ENCODE measurements at regions not wholly inside any gene's neighbourhood (a gene's known extent, or its start where the extent isn't known, plus 50 kb on each side); places are given as distances from the start of the nearest gene placed in this dataset.
"Not testable (repeated sequence)": the region's sequence is repeated elsewhere in the genome, so short reads cannot be mapped to it uniquely, and the experiment has no call there.

DNA sequence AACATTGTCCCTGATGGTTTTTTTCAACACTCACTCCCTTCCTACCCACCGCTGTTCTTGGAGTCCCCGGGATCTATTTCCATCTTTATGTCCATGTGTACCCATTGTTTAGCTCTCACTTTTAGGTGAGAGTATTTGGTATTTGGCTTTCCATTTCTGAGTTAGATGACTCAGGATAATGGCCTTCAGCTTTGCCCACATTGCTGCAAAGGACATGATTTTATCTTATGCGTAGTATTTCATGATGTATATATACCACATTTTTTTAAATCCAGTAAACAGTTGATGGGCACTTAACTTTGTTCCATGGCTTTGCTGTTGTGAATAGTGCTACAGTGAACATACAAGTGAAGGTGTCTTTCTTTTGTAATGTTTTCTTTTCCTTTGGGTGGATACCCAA is 123.5 kb upstream of the KITLG start:
- no peak for DNase-seq (ENCODE audit: low spot score)

DNA sequence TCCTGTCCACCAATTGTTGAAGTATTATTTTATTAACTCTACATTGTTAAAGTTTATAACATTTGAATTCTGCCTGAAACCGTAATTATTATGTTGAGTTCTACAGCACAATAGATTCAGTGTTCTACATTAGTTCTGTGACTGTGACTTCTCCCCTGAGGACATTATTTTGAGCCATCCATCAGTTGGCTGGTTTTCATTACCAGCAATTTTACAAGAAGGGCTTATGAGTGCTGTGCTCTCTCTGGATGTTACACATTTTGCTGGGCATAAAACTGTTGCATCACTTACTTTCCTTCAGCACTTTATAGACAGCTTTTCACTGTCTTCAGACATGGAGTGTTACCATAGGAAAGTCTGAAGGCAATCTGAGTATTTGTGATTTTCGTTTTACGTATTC is 118.2 kb upstream of the KITLG start:
- no peak for DNase-seq (ENCODE audit: low spot score)

DNA sequence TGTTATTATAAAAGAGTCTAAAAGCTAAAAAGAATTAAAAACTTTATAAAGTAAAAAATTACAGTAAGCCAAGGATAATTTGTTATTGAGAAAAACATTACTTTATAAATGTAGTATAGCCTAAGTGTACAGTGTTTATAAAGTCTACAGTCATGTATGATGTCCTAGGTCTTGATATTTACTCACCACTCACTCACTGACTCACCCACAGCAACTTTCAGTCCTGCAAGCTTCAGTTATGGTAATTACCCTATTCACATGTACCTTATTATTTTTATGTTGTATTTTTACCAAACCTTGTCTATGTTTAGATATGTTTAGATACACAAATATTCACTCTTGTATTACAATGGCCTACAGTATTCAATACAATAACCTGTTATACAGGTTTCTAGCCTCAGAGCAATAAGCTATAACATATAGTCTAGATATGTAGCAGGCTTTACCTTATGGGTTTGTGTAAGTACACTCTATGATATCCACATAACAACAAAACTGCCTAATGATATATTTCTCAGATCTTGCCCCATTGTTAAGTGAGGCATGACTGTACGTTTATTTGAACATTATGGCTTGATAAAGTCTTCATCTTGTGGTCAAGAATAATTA is 113.7 kb upstream of the KITLG start:
- no peak for DNase-seq (ENCODE audit: low spot score)

DNA sequence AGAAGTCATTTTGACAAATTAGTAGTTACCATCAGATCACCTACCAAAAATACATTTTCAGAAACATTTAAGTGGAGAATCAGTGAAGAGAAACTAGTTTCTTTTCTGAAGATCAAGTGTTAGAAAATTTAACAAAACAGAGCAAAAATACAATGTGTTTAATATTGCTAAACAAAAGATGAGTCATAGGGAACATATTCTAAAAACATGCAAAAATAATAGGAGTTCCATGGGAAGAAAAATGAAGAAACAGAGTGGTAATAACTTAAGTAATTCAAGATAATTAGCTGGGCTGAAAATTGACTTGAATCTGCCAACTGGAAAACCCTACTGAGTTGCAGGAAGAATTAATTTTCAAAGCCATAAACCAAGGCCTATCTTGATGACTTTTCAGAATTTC is 111.5 kb upstream of the KITLG start:
- no peak for DNase-seq (ENCODE audit: low spot score)

DNA sequence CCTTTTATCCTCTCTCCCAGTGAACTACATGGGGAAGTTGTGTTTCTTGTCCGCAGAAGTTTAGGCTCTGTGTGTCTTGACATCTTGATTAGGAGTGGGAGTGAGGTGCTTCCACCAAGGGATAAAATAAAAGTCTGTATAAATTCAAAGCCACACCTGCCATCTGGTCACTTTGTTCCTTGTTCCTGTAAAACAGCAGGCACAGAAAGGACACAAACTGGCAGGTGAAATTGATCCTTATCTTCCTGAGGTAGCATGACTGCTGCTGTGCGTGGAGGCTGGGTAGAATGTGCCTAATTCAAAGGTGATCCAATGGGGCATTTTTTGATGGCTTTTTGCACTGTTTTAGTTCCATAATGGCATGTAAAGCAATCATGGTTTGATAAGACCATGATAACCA is 104.3 kb upstream of the KITLG start:
- no peak for DNase-seq (ENCODE audit: low spot score)

DNA sequence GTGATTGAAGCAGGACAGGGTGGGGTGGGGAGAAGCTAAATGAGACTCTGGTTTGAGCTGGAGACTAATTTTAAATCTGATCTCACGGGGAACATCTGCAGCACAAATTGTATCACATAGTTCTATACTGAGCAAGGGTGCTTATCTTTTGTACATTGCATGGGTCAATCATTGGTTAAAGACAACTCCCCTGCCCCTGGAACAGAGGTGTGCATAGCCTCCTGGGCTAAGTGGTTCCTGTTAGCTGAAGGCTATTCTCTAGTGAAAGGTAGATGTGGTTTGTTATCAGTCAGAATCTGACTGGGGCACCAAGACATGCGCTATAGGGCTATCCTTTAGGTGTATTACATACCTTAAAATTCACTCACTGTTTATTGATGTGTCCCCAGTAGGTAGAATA is 103.9 kb upstream of the KITLG start:
- DNase-seq (ENCODE audit: low spot score): no peak

DNA sequence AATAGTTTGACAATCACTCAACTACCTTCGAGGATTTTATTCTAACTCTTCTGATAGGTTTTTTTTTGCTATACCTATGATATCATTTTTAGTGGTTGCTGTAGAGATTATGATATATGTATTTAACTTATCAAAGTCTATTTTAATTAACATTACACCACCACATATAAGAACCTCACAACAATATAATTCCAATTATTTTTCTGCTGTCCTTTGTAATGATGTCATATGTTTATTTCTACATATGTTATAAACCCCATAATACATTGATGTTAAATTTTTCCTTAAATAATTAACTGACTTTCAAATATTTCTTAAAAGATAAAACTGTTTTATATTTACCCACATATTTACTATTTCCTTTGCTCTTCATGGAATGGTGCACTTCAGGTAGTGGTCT is 103.4 kb upstream of the KITLG start:
- no peak for DNase-seq (ENCODE audit: low spot score)

DNA sequence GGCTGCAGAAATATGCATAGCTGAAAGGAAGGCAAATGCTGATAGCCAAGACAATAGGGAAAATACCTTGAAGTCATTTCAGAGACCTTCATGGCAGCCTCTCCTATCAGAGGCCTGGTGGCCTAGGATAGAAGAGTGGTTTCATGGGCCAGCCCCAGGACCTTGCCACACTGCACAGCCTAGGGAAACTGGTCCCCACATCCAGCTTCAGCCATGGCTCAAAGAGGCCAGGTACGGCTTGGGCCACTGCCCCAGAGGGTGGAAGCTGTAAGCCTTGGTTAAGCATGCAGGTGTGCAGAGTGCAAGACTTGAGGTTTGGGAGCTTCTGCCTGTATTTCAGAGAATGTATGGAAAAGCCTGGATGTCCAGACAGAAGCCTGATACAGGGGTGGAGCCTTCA is 101.0 kb upstream of the KITLG start:
- no peak for DNase-seq (ENCODE audit: low spot score)

DNA sequence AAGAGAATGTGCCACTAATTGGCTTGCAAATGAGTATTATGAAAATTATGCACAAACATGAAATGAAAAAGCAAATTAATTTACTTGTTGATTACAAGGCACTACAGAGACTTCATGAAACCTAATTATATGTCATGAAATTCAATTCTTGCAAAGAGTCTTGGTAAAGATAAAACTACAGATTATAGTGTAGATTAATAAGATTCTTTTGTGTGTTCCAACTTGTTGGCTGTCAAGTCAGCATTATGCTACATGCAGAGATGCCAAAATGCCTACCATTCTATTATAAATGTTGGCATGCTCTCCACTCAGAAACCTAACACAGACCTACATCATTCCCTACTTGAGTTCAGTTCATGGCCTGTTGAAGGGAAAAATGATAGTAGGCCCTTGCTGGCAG is 97.2 kb upstream of the KITLG start:
- no peak for DNase-seq (ENCODE audit: low spot score)

DNA sequence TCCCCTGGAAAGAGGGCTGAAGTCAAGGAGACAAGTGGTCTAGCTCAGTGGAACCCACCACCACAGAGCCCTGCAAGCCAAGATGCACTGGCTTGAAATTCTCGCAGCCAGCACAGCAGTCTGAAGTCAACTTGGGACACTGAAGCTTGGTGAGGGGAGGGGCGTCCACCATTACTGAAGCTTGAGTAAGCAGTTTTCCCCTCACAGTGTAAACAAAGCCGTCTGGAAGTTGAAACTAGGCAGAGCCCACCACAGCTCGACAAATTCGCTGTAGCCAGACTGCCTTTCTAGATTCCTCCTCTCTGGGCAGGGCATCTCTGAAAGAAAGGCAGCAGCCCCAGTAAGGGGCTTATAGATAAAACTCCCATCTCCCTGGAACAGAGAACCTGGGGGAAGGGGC is 87.3 kb upstream of the KITLG start:
- not testable (repeated sequence) for DNase-seq (ENCODE audit: low spot score)

DNA sequence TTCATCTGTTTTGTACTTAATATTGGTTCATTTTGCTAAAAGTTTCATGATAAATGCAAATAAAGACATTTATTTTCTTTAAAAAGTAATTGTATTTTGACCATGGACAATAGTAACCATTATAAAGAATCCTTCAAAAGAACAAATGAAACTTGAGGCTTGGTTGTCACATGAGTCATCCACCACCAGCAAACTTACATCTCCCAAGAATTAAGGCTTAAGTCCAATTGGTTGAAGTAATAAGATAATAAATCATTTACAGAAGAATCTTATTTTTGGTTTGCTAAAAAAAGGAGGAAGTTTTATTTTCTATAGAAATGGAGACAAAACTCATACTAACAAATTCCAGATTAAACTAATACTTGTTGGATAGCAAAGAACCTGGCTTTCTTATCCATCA is 84.8 kb upstream of the KITLG start:
- no peak for DNase-seq (ENCODE audit: low spot score)

DNA sequence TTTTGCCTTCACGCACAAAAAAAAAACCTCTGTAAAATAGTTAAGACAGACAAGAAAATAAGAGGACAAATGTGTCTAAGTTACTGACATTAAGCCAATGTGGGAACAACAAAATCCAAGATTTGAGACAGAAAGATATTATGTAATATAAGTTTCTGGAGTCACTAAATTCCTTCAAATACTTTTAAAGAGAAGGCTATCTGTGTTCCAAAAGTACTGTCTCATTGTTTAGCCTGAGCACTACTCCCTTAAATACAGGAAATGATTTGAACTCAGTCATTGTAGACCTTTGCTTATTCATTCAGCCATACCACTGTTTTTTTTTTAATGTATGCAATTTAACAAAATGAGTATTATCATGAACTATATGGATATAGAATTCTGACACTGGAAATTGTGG is 82.7 kb upstream of the KITLG start:
- no peak for DNase-seq (ENCODE audit: low spot score)

DNA sequence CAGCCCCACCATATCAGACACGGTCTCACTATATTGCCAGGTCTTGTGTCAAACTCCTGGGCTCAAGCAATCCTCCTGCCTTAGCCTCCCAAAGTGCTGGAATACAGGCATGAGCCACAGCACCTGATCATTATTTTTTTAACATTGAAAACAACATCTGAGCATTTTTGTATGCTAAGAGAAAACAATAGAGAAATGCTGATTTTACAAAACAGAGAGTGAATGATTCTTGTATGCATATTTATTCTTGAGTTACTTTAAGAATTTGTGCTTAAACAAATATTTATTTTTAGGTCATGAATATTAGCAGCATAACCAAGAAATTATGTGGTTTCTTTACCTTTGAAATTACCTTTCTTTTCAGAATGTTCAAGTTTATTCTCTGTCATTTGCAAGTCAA is 81.8 kb upstream of the KITLG start:
- DNase-seq (ENCODE audit: low spot score): no peak

DNA sequence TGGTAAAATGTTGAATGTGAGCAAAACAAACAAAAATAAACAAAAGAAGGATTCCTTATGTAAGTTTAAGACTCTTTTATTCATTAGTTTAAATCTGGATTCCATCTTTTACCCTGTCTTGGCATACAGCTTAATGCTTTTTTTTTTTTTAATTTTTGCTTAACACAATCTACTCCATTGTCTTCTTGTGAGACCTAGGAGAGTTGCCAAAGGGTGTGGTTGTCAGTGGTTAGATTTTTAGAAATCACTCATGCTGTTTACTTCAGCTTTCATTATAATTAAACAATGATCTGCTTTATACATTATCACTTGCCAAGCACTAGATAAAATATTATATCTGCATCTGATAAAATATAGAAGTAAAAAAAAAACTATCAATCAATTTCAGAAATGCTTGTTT is 77.7 kb upstream of the KITLG start:
- DNase-seq (ENCODE audit: low spot score): no peak

DNA sequence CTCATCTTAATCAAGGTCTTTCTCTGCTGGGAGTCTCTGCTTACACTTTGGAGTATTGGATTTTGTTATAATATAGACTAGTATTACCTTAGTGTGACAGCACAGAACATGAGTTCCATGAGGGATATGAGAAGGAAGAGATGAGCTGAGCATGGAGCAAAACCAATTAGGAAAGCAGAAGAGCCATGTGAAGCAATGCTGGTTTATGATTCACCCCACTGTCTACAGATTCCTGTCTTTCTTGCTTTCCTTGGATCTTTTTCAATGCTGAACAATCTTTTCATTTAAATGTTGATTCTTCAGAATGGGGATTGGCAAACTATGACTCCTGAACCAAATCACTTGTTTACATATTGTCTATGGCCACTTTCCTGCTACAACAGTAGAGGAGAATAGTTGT is 70.4 kb upstream of the KITLG start:
- DNase-seq (ENCODE audit: low spot score): no peak

DNA sequence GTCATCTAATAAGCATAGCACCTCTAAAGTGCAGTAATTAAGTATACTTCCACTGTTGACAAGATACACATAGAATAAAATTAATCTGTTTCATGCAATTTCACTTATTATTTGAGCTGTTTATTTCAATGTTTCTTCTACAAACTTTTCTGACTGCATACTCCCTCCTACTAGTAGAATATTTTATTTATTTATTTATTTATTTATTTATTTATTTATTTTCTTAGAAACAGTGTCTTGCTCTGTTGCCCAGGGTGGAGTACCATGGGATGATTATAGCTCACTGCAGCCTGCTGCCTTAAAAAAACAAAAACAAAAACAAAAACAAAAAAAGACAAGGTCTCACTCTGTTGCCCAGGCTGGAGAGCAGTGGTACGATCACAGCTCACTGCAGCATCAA is 68.4 kb upstream of the KITLG start:
- no peak for DNase-seq (ENCODE audit: low spot score)

DNA sequence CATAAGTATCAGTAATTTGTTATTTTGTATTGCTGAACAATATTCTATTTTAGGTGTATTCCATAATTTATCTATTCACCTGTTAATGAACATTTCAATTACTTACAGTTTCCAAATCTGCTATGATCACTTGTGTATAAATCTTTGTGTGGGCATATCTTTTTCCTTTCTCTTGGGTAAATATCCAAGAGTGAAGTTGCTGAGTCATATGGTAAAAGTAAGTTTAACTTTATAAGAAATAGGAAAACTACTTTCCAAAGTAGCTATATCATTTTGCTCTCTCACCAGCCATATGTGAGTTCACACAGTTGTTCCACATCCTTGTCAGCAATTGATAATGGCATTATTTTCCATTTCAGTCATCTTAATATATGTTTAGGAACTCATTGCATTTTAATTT is 66.6 kb upstream of the KITLG start:
- DNase-seq (ENCODE audit: low spot score): no peak

DNA sequence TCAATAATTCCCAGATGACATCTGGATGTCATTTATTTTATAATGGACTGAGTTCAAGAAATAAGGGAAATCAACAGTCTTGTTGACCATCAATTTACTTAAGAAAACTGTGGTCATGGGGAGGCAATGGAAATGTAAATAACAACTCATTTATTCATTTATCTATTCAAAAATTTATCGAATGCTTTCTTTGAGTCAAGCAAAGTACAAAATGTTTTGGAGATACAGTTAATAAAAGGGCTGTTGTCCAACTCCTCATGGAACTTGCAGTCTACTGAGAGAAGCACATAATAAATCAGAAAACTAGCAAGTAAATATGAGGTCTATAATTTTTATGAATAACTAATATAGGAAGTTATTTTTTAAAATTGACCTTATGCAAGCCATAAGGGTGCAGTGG is 65.5 kb upstream of the KITLG start:
- no peak for DNase-seq (ENCODE audit: low spot score)

DNA sequence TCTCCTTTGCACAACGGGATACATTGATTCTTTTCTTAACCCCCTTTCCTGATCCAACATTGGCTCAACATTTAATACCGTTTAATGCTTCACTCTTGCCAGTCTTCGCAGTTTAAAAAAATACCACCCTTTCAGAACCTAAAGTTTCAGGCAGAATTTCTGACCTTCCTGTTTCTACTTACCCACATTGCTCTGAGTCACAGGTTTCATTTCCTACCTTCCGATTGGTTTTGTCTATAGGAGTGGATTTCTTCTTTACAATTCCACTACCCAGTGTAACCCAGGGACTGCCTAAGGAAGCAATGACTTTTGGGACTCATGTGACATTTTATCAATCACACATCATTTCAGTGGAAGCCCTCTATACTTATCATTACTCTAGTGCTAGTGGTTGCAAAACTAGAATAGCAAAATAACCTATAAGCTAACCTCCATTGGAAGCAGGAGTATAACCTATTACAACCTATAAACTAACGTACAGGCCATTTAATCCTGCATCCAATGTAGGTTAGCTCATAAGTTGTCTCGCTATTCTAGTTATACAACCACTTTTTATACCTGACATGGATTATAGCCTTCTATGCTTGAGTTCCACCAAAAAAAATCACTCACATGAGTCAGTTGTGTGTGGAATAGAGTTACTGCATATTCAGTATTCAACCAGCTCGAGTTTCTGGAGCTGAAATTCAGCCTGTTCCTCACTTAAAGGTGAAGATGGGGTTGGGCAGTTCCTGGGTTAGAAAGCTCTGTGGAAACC is 64.9 kb upstream of the KITLG start:
- no peak for DNase-seq (ENCODE audit: low spot score)

DNA sequence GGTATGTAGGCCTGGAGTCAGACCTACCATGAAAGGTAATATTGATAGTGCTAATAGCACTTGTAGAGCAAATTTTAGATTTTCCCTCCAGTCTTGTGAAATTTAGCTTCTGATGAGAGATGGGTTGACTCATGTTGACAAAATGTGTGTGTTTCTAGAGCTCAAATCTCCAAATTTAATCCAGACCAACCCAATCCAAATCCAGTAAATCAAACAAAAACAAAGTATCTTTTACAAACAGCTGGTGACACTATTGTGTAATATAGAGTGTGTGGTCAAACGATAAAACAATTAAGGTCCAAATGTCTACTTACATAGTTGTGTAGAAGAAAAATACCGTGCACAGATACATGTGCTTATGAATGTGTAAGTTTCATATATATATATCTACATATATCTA is 63.4 kb upstream of the KITLG start:
- DNase-seq (ENCODE audit: low spot score): no peak

DNA sequence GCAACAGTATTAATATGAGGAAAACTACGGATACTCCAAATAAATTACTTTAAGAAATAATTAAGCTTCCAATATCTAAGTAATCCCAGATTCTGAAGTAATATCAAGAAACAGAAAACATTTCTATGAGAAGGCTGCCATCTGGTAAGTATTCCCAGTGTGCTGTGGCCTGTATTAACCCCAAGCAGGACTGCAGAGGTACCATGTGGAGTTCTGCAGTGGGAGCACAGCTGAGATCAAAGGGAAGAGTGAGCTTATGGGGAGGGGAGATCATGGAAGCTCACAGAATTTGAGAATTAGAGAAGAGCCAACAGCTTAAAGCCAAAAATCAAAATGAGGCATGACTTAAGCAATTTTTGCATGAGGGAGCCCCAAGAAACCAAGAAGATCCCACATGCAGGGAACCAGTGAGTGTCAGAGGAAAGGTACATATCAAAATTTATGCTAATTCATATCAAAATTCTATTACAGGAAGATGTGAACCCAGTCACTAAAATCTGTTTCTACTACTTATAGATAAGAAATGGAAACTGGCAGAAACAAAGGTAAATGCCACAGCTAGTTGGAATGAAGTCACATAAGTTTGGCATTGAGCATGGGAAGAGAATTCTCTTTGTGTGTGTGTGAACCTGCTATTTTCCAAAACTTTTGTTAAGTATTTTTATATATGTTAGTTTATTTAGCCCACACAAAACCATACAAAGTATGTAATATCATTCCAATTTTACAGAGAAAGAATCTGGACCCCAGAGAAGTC is 62.6 kb upstream of the KITLG start:
- DNase-seq (ENCODE audit: low spot score): no peak

DNA sequence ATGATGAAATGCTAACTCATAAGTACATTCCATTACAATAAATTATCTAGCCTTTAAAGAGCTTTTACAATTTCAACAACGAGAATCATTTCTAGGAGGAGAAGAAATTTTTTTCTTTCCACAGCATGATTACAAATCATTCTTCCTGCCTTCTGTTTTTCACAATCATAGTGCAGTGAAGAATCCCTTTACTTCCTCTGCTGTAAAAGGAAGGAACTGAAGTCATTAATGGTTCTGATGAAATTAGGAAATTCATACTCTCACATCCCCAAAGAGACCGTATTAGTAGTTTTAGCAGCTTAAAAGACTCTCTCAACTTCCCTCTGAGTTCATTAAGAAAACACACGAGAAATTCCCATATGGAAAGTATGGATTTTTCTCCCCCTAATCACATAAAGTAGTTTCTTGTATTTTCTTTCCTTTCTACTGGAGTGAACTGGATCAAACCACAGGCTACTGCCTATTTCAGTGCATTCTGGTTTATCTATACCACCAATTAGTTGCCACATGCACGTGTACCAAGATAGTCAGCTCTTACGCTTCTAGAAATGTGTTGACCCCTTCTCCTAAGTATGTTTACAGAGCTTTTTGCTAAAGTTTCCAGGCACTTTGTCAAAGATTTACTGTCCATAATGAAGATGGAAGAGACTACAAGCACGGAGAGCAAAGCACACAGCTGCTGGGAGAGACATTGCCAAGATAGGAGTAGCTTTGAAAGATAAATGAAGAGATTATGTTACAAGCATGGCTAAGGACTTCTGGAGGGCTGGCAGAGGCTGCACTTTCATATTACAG is 58.9 kb upstream of the KITLG start:
- DNase-seq (ENCODE audit: low spot score): no peak

DNA sequence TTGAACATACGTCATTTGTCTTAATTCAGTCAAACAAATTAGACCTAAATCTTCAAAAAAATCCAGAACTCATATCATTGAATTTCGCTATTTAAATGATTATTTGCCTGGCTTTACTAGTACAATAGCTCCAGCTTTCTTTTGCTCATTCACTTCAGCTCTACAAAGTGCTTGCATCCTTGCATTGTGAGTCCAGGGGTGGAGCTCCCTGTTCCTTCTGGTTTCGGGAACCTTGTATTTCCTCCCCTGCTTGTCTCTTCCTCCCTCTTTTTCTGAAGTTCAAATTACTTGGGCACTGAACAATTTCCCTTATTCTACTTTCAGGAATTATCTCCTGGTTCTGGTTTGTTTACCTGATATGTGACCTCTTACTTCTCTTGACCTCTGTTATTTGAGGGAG is 58.1 kb upstream of the KITLG start:
- DNase-seq (ENCODE audit: low spot score): no peak

Data from germinal center (tissue), 1 donor.